HEK293 (cell line): ENCODE measurements at regions not wholly inside any gene's neighbourhood (a gene's known extent, or its start where the extent isn't known, plus 50 kb on each side); places are given as distances from the start of the nearest gene placed in this dataset.

Source experiments
- GLIS1 ChIP-seq: fragments of 450-650 bp; formaldehyde crosslinking; IDR thresholded peaks from 2 replicates; pipeline ENCODE4 v1.5.1; 2016; ENCODE audit warnings: missing biosample characterization, missing genetic modification characterization
- KLF1 ChIP-seq: fragments of 450-650 bp; formaldehyde crosslinking; IDR thresholded peaks from 2 replicates; pipeline ENCODE4 v1.5.1; 2016; ENCODE audit warnings: missing biosample characterization, missing genetic modification characterization
- KLF7 ChIP-seq: fragments of 450-650 bp; formaldehyde crosslinking; IDR thresholded peaks from 2 replicates; pipeline ENCODE4 v1.5.1; 2016; ENCODE audit warnings: missing biosample characterization, missing genetic modification characterization, borderline replicate concordance
- OSR2 ChIP-seq: fragments of 450-650 bp; formaldehyde crosslinking; IDR thresholded peaks from 2 replicates; pipeline ENCODE4 v1.5.1; 2016; ENCODE audit warnings: missing biosample characterization, missing genetic modification characterization
- SETDB1 ChIP-seq: IDR thresholded peaks from one replicate; pipeline ENCODE4 v1.6.1; 2017; ENCODE audit warnings: mild to moderate bottlenecking, low read length, moderate library complexity, mixed read lengths; ENCODE audit not compliant: insufficient read length
- SP3 ChIP-seq: fragments of 450-650 bp; formaldehyde crosslinking; IDR thresholded peaks from 2 replicates; pipeline ENCODE4 v1.5.1; 2016; ENCODE audit warnings: missing biosample characterization, missing genetic modification characterization
- WT1 ChIP-seq: fragments of 450-650 bp; formaldehyde crosslinking; IDR thresholded peaks from 2 replicates; pipeline ENCODE4 v1.5.1; 2016; ENCODE audit warnings: missing biosample characterization, missing genetic modification characterization
- ZBTB1 ChIP-seq: fragments of 450-650 bp; formaldehyde crosslinking; IDR thresholded peaks from 2 replicates; pipeline ENCODE4 v1.5.1; 2016; ENCODE audit warnings: missing biosample characterization, missing genetic modification characterization
- ZBTB17 ChIP-seq: fragments of 450-650 bp; formaldehyde crosslinking; IDR thresholded peaks from 2 replicates; pipeline ENCODE4 v1.5.1; 2016; ENCODE audit warnings: missing biosample characterization, missing genetic modification characterization
- ZIC2 ChIP-seq: fragments of 450-650 bp; formaldehyde crosslinking; IDR thresholded peaks from 2 replicates; pipeline ENCODE4 v1.5.1; 2016; ENCODE audit warnings: missing biosample characterization, missing genetic modification characterization
- ZNF112 ChIP-seq: fragments of 450-650 bp; formaldehyde crosslinking; IDR thresholded peaks from 2 replicates; pipeline ENCODE4 v1.5.0; 2017; ENCODE audit warnings: missing biosample characterization, missing genetic modification characterization
- ZNF157 ChIP-seq: fragments of 450-650 bp; formaldehyde crosslinking; IDR thresholded peaks from 2 replicates; pipeline ENCODE4 v1.5.1; 2016; ENCODE audit warnings: missing biosample characterization, missing genetic modification characterization
- ZNF24 ChIP-seq: fragments of 450-650 bp; formaldehyde crosslinking; IDR thresholded peaks from 2 replicates; pipeline ENCODE4 v1.5.1; 2016; ENCODE audit warnings: missing biosample characterization, missing genetic modification characterization
- ZNF292 ChIP-seq: fragments of 450-650 bp; formaldehyde crosslinking; IDR thresholded peaks from 2 replicates; pipeline ENCODE4 v1.5.1; 2016; ENCODE audit warnings: low read depth, missing biosample characterization, missing genetic modification characterization, borderline replicate concordance
- ZNF394 ChIP-seq: fragments of 450-650 bp; formaldehyde crosslinking; IDR thresholded peaks from 2 replicates; pipeline ENCODE4 v1.5.1; 2016; ENCODE audit warnings: missing biosample characterization, missing genetic modification characterization, mild to moderate bottlenecking, moderate library complexity, borderline replicate concordance
- ZNF404 ChIP-seq: fragments of 450-650 bp; formaldehyde crosslinking; IDR thresholded peaks from 2 replicates; pipeline ENCODE4 v1.5.1; 2017; ENCODE audit warnings: missing biosample characterization, missing genetic modification characterization
- ZNF433 ChIP-seq: fragments of 450-650 bp; formaldehyde crosslinking; IDR thresholded peaks from 2 replicates; pipeline ENCODE4 v1.5.1; 2016; ENCODE audit warnings: missing biosample characterization, missing genetic modification characterization, low read depth
- ZNF544 ChIP-seq: fragments of 450-650 bp; formaldehyde crosslinking; IDR thresholded peaks from 2 replicates; pipeline ENCODE4 v1.5.0; 2017; ENCODE audit warnings: missing biosample characterization, missing genetic modification characterization
- ZNF600 ChIP-seq: fragments of 450-650 bp; formaldehyde crosslinking; IDR thresholded peaks from 2 replicates; pipeline ENCODE4 v1.5.1; 2016; ENCODE audit warnings: missing biosample characterization, missing genetic modification characterization
- ZNF776 ChIP-seq: fragments of 450-650 bp; formaldehyde crosslinking; IDR thresholded peaks from 2 replicates; pipeline ENCODE4 v1.5.0; 2017; ENCODE audit warnings: missing biosample characterization, missing genetic modification characterization, borderline replicate concordance
- ZXDB ChIP-seq: fragments of 450-650 bp; formaldehyde crosslinking; IDR thresholded peaks from 2 replicates; pipeline ENCODE4 v1.5.1; 2016; ENCODE audit warnings: missing biosample characterization, missing genetic modification characterization
- TF ChIP-seq, protein P1 (sequence below): fragments of 450-650 bp; formaldehyde crosslinking; IDR thresholded peaks from 2 replicates; pipeline ENCODE4 v1.5.1; 2016; ENCODE audit warnings: missing biosample characterization, missing genetic modification characterization
- TF ChIP-seq, protein P2 (sequence below): fragments of 450-650 bp; formaldehyde crosslinking; IDR thresholded peaks from 2 replicates; pipeline ENCODE4 v1.5.1; 2016; ENCODE audit warnings: missing biosample characterization, missing genetic modification characterization, low read depth
- TF ChIP-seq, protein P3 (sequence below): fragments of 450-650 bp; formaldehyde crosslinking; IDR thresholded peaks from 2 replicates; pipeline ENCODE4 v1.5.1; 2016; ENCODE audit warnings: missing biosample characterization, missing genetic modification characterization
- TF ChIP-seq, protein P4 (sequence below): fragments of 450-650 bp; formaldehyde crosslinking; IDR thresholded peaks from 2 replicates; pipeline ENCODE4 v1.5.1; 2017; ENCODE audit warnings: missing biosample characterization, missing genetic modification characterization
- TF ChIP-seq, protein P5 (sequence below): fragments of 450-650 bp; formaldehyde crosslinking; optimal IDR thresholded peaks from 2 replicates; pipeline ENCODE3; 2016; ENCODE audit warnings: missing biosample characterization, mild to moderate bottlenecking, missing genetic modification characterization
- TF ChIP-seq, protein P6 (sequence below): fragments of 450-650 bp; formaldehyde crosslinking; IDR thresholded peaks from 2 replicates; pipeline ENCODE4 v1.5.1; 2016; ENCODE audit warnings: missing biosample characterization, missing genetic modification characterization
- TF ChIP-seq, protein P7 (sequence below): fragments of 450-650 bp; formaldehyde crosslinking; IDR thresholded peaks from 2 replicates; pipeline ENCODE4 v1.5.1; 2016; ENCODE audit warnings: missing biosample characterization, missing genetic modification characterization

DNA sequence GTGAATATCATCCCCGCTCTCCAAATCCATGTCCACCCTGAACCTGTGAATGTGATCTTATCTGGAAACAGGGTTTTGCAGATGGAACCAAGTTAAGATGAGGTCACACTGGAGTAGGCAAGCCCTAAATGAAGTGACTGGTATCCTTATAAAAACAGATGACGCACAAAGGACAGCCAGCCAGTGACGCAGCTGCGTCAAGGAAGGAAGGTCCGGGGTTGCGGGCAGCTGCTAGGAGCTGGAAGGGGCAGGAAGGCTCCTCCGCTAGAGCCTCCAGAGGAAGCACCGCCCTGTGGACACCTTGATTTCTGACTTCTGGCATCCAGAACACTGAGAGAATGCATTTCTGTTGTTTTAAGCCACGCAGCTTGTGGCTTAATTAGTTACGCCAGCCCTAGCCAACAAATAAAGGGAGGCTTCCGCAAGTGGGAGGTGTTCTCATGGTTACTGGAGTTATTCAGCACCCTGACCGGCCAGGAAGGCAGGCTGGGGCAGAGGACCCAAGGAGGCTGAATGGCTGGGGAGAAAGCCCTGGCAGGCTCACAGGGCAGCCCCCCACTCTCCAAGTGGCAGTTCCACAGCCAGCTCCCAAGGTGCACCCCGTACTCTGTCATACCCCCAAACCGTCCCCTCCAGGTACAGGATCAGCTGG, 127.6 kb upstream of the NCOR2 start (continued):
- TF ChIP-seq ZNF112 (tag by site-specific recombination) (no peak), GLIS1 (peak; percentile 55; the same call in 1 of the 2 replicates), WT1 (tag by site-specific recombination) (peak; percentile 89), ZBTB17 (peak; percentile 54; the same call in 1 of the 2 replicates), KLF7 (tag by site-specific recombination) (no peak), ZNF24 (tag by site-specific recombination) (no peak; the same call in none of the 2 replicates), ZNF157 (no peak), SP3 (tag by site-specific recombination) (no peak), ZXDB (tag by site-specific recombination) (peak; percentile 63), ZNF292 (no peak), KLF1 (tag by site-specific recombination) (peak; percentile 43; the same call in 1 of the 2 replicates), ZNF544 (tag by site-specific recombination) (no peak), ZNF600 (tag by site-specific recombination) (peak; percentile 90), ZNF776 (tag by site-specific recombination) (no peak), OSR2 (tag by site-specific recombination) (peak; percentile 92), ZNF433 (no peak), ZNF404 (tag by site-specific recombination) (no peak), ZBTB1 (tag by site-specific recombination) (no peak), SETDB1 (no peak), ZIC2 (no peak), ZNF394 (tag by site-specific recombination) (0 out of 2 replicates have a peak, but pooled peaks have one; percentile 38)
- TF ChIP-seq, protein P1, sequence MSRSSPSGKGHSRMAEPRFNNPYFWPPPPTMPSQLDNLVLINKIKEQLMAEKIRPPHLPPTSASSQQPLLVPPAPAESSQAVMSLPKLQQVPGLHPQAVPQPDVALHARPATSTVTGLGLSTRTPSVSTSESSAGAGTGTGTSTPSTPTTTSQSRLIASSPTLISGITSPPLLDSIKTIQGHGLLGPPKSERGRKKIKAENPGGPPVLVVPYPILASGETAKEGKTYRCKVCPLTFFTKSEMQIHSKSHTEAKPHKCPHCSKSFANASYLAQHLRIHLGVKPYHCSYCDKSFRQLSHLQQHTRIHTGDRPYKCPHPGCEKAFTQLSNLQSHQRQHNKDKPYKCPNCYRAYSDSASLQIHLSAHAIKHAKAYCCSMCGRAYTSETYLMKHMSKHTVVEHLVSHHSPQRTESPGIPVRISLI (tag by site-specific recombination): no peak
- TF ChIP-seq, protein P2, sequence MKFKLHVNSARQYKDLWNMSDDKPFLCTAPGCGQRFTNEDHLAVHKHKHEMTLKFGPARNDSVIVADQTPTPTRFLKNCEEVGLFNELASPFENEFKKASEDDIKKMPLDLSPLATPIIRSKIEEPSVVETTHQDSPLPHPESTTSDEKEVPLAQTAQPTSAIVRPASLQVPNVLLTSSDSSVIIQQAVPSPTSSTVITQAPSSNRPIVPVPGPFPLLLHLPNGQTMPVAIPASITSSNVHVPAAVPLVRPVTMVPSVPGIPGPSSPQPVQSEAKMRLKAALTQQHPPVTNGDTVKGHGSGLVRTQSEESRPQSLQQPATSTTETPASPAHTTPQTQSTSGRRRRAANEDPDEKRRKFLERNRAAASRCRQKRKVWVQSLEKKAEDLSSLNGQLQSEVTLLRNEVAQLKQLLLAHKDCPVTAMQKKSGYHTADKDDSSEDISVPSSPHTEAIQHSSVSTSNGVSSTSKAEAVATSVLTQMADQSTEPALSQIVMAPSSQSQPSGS (tag by site-specific recombination): peak; percentile 93
- TF ChIP-seq, protein P3, sequence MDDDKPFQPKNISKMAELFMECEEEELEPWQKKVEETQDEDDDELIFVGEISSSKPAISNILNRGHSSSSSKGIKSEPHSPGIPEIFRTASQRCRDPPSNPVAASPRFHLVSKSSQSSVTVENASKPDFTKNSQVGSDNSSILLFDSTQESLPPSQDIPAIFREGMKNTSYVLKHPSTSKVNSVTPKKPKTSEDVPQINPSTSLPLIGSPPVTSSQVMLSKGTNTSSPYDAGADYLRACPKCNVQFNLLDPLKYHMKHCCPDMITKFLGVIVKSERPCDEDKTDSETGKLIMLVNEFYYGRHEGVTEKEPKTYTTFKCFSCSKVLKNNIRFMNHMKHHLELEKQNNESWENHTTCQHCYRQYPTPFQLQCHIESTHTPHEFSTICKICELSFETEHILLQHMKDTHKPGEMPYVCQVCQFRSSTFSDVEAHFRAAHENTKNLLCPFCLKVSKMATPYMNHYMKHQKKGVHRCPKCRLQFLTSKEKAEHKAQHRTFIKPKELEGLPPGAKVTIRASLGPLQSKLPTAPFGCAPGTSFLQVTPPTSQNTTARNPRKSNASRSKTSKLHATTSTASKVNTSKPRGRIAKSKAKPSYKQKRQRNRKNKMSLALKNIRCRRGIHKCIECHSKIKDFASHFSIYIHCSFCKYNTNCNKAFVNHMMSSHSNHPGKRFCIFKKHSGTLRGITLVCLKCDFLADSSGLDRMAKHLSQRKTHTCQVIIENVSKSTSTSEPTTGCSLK: no peak
- TF ChIP-seq, protein P4, sequence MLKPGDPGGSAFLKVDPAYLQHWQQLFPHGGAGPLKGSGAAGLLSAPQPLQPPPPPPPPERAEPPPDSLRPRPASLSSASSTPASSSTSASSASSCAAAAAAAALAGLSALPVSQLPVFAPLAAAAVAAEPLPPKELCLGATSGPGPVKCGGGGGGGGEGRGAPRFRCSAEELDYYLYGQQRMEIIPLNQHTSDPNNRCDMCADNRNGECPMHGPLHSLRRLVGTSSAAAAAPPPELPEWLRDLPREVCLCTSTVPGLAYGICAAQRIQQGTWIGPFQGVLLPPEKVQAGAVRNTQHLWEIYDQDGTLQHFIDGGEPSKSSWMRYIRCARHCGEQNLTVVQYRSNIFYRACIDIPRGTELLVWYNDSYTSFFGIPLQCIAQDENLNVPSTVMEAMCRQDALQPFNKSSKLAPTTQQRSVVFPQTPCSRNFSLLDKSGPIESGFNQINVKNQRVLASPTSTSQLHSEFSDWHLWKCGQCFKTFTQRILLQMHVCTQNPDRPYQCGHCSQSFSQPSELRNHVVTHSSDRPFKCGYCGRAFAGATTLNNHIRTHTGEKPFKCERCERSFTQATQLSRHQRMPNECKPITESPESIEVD: no peak
- TF ChIP-seq, protein P5, sequence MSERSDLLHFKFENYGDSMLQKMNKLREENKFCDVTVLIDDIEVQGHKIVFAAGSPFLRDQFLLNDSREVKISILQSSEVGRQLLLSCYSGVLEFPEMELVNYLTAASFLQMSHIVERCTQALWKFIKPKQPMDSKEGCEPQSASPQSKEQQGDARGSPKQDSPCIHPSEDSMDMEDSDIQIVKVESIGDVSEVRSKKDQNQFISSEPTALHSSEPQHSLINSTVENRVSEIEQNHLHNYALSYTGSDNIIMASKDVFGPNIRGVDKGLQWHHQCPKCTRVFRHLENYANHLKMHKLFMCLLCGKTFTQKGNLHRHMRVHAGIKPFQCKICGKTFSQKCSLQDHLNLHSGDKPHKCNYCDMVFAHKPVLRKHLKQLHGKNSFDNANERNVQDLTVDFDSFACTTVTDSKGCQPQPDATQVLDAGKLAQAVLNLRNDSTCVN: no peak
- TF ChIP-seq, protein P6, sequence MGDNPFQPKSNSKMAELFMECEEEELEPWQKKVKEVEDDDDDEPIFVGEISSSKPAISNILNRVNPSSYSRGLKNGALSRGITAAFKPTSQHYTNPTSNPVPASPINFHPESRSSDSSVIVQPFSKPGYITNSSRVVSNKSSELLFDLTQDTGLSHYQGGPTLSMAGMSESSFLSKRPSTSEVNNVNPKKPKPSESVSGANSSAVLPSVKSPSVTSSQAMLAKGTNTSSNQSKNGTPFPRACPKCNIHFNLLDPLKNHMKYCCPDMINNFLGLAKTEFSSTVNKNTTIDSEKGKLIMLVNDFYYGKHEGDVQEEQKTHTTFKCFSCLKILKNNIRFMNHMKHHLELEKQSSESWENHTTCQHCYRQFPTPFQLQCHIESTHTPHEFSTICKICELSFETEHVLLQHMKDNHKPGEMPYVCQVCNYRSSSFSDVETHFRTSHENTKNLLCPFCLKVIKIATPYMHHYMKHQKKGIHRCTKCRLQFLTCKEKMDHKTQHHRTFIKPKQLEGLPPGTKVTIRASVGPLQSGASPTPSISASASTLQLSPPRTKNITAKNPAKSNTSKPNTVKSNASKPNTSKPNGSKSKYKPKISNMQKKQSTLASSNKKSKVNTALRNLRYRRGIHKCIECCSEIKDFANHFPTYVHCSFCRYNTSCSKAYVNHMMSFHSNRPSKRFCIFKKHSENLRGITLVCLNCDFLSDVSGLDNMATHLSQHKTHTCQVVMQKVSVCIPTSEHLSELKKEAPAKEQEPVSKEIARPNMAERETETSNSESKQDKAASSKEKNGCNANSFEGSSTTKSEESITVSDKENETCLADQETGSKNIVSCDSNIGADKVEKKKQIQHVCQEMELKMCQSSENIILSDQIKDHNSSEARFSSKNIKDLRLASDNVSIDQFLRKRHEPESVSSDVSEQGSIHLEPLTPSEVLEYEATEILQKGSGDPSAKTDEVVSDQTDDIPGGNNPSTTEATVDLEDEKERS: no peak
- TF ChIP-seq, protein P7, sequence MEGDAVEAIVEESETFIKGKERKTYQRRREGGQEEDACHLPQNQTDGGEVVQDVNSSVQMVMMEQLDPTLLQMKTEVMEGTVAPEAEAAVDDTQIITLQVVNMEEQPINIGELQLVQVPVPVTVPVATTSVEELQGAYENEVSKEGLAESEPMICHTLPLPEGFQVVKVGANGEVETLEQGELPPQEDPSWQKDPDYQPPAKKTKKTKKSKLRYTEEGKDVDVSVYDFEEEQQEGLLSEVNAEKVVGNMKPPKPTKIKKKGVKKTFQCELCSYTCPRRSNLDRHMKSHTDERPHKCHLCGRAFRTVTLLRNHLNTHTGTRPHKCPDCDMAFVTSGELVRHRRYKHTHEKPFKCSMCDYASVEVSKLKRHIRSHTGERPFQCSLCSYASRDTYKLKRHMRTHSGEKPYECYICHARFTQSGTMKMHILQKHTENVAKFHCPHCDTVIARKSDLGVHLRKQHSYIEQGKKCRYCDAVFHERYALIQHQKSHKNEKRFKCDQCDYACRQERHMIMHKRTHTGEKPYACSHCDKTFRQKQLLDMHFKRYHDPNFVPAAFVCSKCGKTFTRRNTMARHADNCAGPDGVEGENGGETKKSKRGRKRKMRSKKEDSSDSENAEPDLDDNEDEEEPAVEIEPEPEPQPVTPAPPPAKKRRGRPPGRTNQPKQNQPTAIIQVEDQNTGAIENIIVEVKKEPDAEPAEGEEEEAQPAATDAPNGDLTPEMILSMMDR (tag by site-specific recombination): no peak
